GM19468 (cell line): ENCODE measurements at regions not wholly inside any gene's neighbourhood (a gene's known extent, or its start where the extent isn't known, plus 50 kb on each side); places are given as distances from the start of the nearest gene placed in this dataset.
A peak's percentile ranks its signal among the peaks of the same experiment; 100 is the strongest.
"Not testable (repeated sequence)": the region's sequence is repeated elsewhere in the genome, so short reads cannot be mapped to it uniquely, and the experiment has no call there.

Experiments used
- ATAC-seq: cut with Tn5 transposase; IDR thresholded peaks from one replicate; pipeline ENCODE4 v1.9.1; 2021; ENCODE audit warnings: mild to moderate bottlenecking, moderate library complexity, moderate number of reproducible peaks; ENCODE audit not compliant: unreplicated experiment; ENCODE audit errors: extremely low read depth

GRCh38 chr9:29118555-29118954, 1545.3 kb upstream of the C9orf72 start:
- no peak for ATAC-seq

- no peak for ATAC-seq
Measured at GRCh38 chr9:29126783-29127182, 1553.5 kb upstream of the C9orf72 start.

- no peak for ATAC-seq
Measured at GRCh38 chr9:29129763-29130162, 1556.5 kb upstream of the C9orf72 start.

- no peak for ATAC-seq
Measured at GRCh38 chr9:29144476-29144875, 1571.2 kb upstream of the C9orf72 start.

GRCh38 chr9:29150606-29151005, 1577.3 kb upstream of the C9orf72 start:
- no peak for ATAC-seq

GRCh38 chr9:29160763-29161353, 1587.6 kb upstream of the C9orf72 start:
- ATAC-seq = no peak

- no peak for ATAC-seq
Measured at GRCh38 chr9:29174136-29174535, 1600.9 kb upstream of the C9orf72 start.

- ATAC-seq = no peak
Measured at GRCh38 chr9:29176231-29176630, 1603.0 kb upstream of the C9orf72 start.

GRCh38 chr9:29176786-29177185, 1603.5 kb upstream of the C9orf72 start:
- ATAC-seq = no peak

- ATAC-seq = no peak
Measured at GRCh38 chr9:29183971-29184370, 1610.7 kb upstream of the C9orf72 start.

GRCh38 chr9:29188771-29189170, 1615.5 kb upstream of the C9orf72 start:
- not testable (repeated sequence) for ATAC-seq

- not testable (repeated sequence) for ATAC-seq
Measured at GRCh38 chr9:29189221-29189620, 1615.9 kb upstream of the C9orf72 start.

- no peak for ATAC-seq
Measured at GRCh38 chr9:29198861-29199260, 1625.6 kb upstream of the C9orf72 start.

- no peak for ATAC-seq
Measured at GRCh38 chr9:29199975-29200374, 1626.7 kb upstream of the C9orf72 start.

GRCh38 chr9:29200650-29201049, 1627.4 kb upstream of the C9orf72 start:
- no peak for ATAC-seq

- ATAC-seq = no peak
Measured at GRCh38 chr9:29203244-29203930, 1630.1 kb upstream of the C9orf72 start.

GRCh38 chr9:29208670-29209069, 1635.4 kb upstream of the C9orf72 start:
- ATAC-seq = no peak

- ATAC-seq = no peak
Measured at GRCh38 chr9:29209748-29210291, 1636.5 kb upstream of the C9orf72 start.

GRCh38 chr9:29211003-29211579, 1637.8 kb upstream of the C9orf72 start:
- no peak for ATAC-seq

- ATAC-seq = peak; percentile 85
Measured at GRCh38 chr9:29211580-29212396, 1638.5 kb upstream of the C9orf72 start.
